ENCODE measurements at regions not wholly inside any gene's neighbourhood (a gene's known extent, or its start where the extent isn't known, plus 50 kb on each side); places are given as distances from the start of the nearest gene placed in this dataset.
A peak's percentile ranks its signal among the peaks of the same experiment; 100 is the strongest.

GRCh38 chr2:181131584-181131983 lies 151.2 kb downstream of the UBE2E3 start:
- no peak overlapping the region for H3K4me3 ChIP-seq (ENCODE audit: low read depth, low read length)
- DNase-seq (ENCODE audit: low read depth): no peak
- TF ChIP-seq CTCF (IDR thresholded peaks at IDR 0.05; ENCODE audit: insufficient read depth, low read length): no peak

- peak; percentile 28 for DNase-seq (ENCODE audit: low read depth)
- H3K4me3 ChIP-seq (ENCODE audit: low read depth, low read length): no peak overlapping the region
- no peak for TF ChIP-seq CTCF (IDR thresholded peaks at IDR 0.05; ENCODE audit: insufficient read depth, low read length)
These were observed 158.4 kb downstream of the UBE2E3 start for GRCh38 chr2:181138816-181139215.

GRCh38 chr2:181139831-181140230 lies 159.4 kb downstream of the UBE2E3 start:
- H3K4me3 ChIP-seq (ENCODE audit: low read depth, low read length): no peak overlapping the region
- TF ChIP-seq CTCF (IDR thresholded peaks at IDR 0.05; ENCODE audit: insufficient read depth, low read length): no peak
- DNase-seq (ENCODE audit: low read depth): no peak

- TF ChIP-seq CTCF (IDR thresholded peaks at IDR 0.05; ENCODE audit: insufficient read depth, low read length): no peak
- peak; percentile 78 for DNase-seq (ENCODE audit: low read depth)
- no peak overlapping the region for H3K4me3 ChIP-seq (ENCODE audit: low read depth, low read length)
These were observed 160.0 kb downstream of the UBE2E3 start for GRCh38 chr2:181140414-181140813.

GRCh38 chr2:181140928-181141327 lies 160.5 kb downstream of the UBE2E3 start:
- H3K4me3 ChIP-seq (ENCODE audit: low read depth, low read length): no peak overlapping the region
- TF ChIP-seq CTCF (IDR thresholded peaks at IDR 0.05; ENCODE audit: insufficient read depth, low read length): no peak

GRCh38 chr2:181141676-181142075 lies 161.3 kb downstream of the UBE2E3 start:
- TF ChIP-seq CTCF (IDR thresholded peaks at IDR 0.05; ENCODE audit: insufficient read depth, low read length): no peak
- no peak for DNase-seq (ENCODE audit: low read depth)
- no peak overlapping the region for H3K4me3 ChIP-seq (ENCODE audit: low read depth, low read length)

More at GRCh38 chr2:181140928-181141327, 160.5 kb downstream of the UBE2E3 start:
- DNase-seq (ENCODE audit: low read depth): no peak

- DNase-seq (ENCODE audit: low read depth): no peak
- no peak for TF ChIP-seq CTCF (IDR thresholded peaks at IDR 0.05; ENCODE audit: insufficient read depth, low read length)
- no peak overlapping the region for H3K4me3 ChIP-seq (ENCODE audit: low read depth, low read length)
These were observed 162.1 kb downstream of the UBE2E3 start for GRCh38 chr2:181142514-181142913.
